ENCODE measurements at regions not wholly inside any gene's neighbourhood (a gene's known extent, or its start where the extent isn't known, plus 50 kb on each side); places are given as distances from the start of the nearest gene placed in this dataset.

DNA sequence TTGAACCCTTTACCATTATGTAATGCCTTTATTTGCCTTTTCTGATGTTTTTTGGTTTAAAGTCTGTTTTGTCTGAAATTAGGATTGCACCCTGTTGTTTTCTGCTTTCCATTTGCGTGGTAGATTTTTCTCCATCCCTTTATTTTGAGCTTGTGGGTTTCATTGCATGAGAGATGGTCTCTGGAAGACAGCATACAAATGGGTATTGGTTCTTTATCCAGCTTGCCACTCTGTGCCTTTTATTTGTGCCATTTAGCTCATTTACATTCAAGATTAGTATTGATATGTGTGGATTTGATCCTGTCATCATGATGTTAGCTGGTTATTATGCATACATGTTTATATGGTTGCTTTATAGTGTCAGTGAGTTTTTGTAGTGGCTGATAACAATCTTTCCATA is 318.7 kb upstream of the PPP2R3A start (continued):
- TF ChIP-seq, protein P1, sequence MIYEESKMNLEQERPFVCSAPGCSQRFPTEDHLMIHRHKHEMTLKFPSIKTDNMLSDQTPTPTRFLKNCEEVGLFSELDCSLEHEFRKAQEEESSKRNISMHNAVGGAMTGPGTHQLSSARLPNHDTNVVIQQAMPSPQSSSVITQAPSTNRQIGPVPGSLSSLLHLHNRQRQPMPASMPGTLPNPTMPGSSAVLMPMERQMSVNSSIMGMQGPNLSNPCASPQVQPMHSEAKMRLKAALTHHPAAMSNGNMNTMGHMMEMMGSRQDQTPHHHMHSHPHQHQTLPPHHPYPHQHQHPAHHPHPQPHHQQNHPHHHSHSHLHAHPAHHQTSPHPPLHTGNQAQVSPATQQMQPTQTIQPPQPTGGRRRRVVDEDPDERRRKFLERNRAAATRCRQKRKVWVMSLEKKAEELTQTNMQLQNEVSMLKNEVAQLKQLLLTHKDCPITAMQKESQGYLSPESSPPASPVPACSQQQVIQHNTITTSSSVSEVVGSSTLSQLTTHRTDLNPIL (CRISPR knock-in tag; IDR thresholded peaks at IDR 0.05), result no peak
- TF ChIP-seq RBM22 (IDR thresholded peaks at IDR 0.05; ENCODE audit: low read depth, low read length, poor library complexity, severe bottlenecking), result no peak

DNA sequence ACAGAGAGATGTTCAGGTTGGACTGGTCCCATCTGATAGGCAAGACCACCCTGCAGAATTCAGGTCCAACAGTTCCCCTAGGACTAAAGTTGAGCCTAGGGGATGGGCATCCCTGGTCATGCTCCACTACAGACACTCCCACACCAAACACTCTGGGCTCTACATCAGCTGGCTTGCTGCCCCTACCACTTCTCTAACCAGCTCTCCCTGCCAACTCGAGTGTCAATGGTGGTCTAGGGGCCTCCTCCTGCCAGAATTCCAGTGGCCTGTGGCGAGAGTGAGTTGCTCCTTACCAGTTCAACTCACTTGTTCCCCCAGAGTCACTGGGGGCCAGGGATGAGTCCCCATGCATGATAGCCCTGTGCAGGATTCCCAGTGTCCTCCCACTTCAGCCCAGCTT is 316.2 kb upstream of the PPP2R3A start:
- Histone ChIP-seq H3K4me1 (replicated peaks in 1 of 2; ENCODE audit: control insufficient read depth in 2 of 2, insufficient read depth in 2 of 2, low read length in 2 of 2) (no peaks in the 10 kb centered on the region), H3K9ac (ENCODE audit: insufficient read depth in 1 of 2, low read depth in 2 of 2, low read length in 2 of 2) (no peak overlapping the region), H4K20me1 (replicated peaks; ENCODE audit: control insufficient read depth, insufficient read depth, low read length) (no peaks in the 10 kb centered on the region), H3K9me1 (ENCODE audit: control insufficient read depth, insufficient read depth, low read length) (no peaks in the 10 kb centered on the region), H3K27ac (ENCODE audit: extremely low read depth, low read depth, low read length) (no peak overlapping the region), H2AFZ (ENCODE audit: low read depth, low read length) (no peak overlapping the region), H3K79me2 (ENCODE audit: control insufficient read depth, insufficient read depth, low read length) (no peaks in the 10 kb centered on the region), H3K9me3 (replicated peaks; ENCODE audit: control insufficient read depth, insufficient read depth, low read depth, low read length) (no peaks in the 10 kb centered on the region), H3K36me3 (ENCODE audit: control insufficient read depth, insufficient read depth, low read length) (no peaks in the 10 kb centered on the region), H3K4me2 (ENCODE audit: insufficient read depth, low read length) (no peak overlapping the region), H3K27me3 (ENCODE audit: control insufficient read depth in 2 of 2, insufficient read depth in 2 of 2, low read length in 2 of 2) (no peaks in the 10 kb centered on the region; a peak in 1 of 5 replicates), H3K4me3 (no peak overlapping the region)
- DNase-seq (ENCODE audit: extremely low read depth in 1 of 4, low spot score in 3 of 4), result no peak
- no peak for ATAC-seq
- ChIA-PET CTCF (ENCODE audit: low intra/inter-chr PET ratio) (no interaction called here), POLR2A (no interaction called here)
- no peak for FAIRE-seq
- TF ChIP-seq EGR1 (conservative IDR thresholded peaks at IDR 0.05), result no peak
- no peak for TF ChIP-seq ZNF561 (CRISPR knock-in tag; conservative IDR thresholded peaks at IDR 0.05)
- TF ChIP-seq HDGF (IDR thresholded peaks at IDR 0.05), result no peak
- intact Hi-C loops (cut with micrococcal nuclease) (no loop called here), in situ Hi-C loops (cut with MboI) (no loop called here)
- no TSS peak for BruUV-seq (replicated peaks)
- WGBS (ENCODE audit: insufficient coverage, low coverage, missing lambda C conversion rate), result 0% methylated on average over 2 of the region's 2 CpGs

All from K562 (cell line).